ENCODE measurements at regions not wholly inside any gene's neighbourhood (a gene's known extent, or its start where the extent isn't known, plus 50 kb on each side); places are given as distances from the start of the nearest gene placed in this dataset.
A peak's percentile ranks its signal among the peaks of the same experiment; 100 is the strongest.

DNA sequence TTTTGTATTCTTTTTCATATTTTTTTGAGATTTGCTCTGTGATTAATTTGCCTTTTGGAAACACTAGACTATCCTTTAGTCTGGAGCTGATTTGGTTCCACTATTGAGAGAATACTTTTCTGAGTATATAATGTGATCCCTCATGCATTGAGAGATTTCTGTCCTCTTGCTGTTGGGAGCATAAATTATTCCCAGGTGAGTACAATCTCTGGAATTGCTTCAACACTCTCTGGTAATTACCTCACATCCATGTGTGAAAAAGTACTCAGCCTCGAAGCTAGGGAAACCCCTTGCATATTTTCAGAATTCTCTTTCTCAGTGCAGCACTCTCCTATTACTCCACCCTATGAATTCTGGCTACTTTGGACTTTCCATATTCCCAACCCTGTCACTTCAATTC lies 550.0 kb downstream of the RAPGEF2 start:
- no peaks in the 10 kb centered on the region for H4K20me1 ChIP-seq (ENCODE audit: insufficient read depth, low read length)
- H3K4me3 Mint-ChIP-seq (ENCODE audit: unreplicated experiment): no peak overlapping the region
- no peaks in the 10 kb centered on the region for H3K27me3 ChIP-seq (ENCODE audit: insufficient read depth, low read length)
- H3K27ac Mint-ChIP-seq (ENCODE audit: unreplicated experiment): no peak overlapping the region
- DNase-seq (ENCODE audit: low read depth) (no peak), FAIRE-seq (no peak)
- peaks cover 7% of the 10 kb centered on the region for H3K9me3 Mint-ChIP-seq (ENCODE audit: unreplicated experiment)
- no peaks in the 10 kb centered on the region for H3K36me3 ChIP-seq (ENCODE audit: insufficient read depth, low read length)
- no peaks in the 10 kb centered on the region for H3K27me3 Mint-ChIP-seq (ENCODE audit: low read depth, unreplicated experiment)
- H3K9ac ChIP-seq (ENCODE audit: low read length): no peak overlapping the region
- H3K4me1 ChIP-seq (ENCODE audit: insufficient read depth, low read length): peaks cover 5% of the 10 kb centered on the region
- no peak overlapping the region for H3K4me2 ChIP-seq (ENCODE audit: low read length)
- no peak for TF ChIP-seq EZH2 (IDR thresholded peaks at IDR 0.05; ENCODE audit: insufficient read depth, low read length)
- TF ChIP-seq, protein P1, sequence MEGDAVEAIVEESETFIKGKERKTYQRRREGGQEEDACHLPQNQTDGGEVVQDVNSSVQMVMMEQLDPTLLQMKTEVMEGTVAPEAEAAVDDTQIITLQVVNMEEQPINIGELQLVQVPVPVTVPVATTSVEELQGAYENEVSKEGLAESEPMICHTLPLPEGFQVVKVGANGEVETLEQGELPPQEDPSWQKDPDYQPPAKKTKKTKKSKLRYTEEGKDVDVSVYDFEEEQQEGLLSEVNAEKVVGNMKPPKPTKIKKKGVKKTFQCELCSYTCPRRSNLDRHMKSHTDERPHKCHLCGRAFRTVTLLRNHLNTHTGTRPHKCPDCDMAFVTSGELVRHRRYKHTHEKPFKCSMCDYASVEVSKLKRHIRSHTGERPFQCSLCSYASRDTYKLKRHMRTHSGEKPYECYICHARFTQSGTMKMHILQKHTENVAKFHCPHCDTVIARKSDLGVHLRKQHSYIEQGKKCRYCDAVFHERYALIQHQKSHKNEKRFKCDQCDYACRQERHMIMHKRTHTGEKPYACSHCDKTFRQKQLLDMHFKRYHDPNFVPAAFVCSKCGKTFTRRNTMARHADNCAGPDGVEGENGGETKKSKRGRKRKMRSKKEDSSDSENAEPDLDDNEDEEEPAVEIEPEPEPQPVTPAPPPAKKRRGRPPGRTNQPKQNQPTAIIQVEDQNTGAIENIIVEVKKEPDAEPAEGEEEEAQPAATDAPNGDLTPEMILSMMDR (IDR thresholded peaks at IDR 0.05; ENCODE audit: insufficient read depth, low read depth, low read length): no peak
- no peak overlapping the region for H3K4me3 ChIP-seq (ENCODE audit: insufficient read depth, low read depth, low read length)
- peaks cover 3% of the 10 kb centered on the region for H3K9me3 ChIP-seq (ENCODE audit: insufficient read depth, low read depth, low read length)
- H3K4me1 Mint-ChIP-seq (ENCODE audit: low read depth, unreplicated experiment): no peaks in the 10 kb centered on the region
- peaks cover 1% of the 10 kb centered on the region for H3K36me3 Mint-ChIP-seq (ENCODE audit: low read depth, unreplicated experiment)
- no peak overlapping the region for H3K27ac ChIP-seq (ENCODE audit: low read depth, low read length)
- H3K79me2 ChIP-seq (ENCODE audit: insufficient read depth, low read length): no peaks in the 10 kb centered on the region
- no peak overlapping the region for H2AFZ ChIP-seq (ENCODE audit: low read depth, low read length)

- no peaks in the 10 kb centered on the region for H3K36me3 ChIP-seq (ENCODE audit: insufficient read depth, low read length)
- no peak overlapping the region for H3K4me2 ChIP-seq (ENCODE audit: low read length)
- Mint-ChIP-seq H3K27me3 (ENCODE audit: low read depth, unreplicated experiment) (no peaks in the 10 kb centered on the region), H3K4me1 (ENCODE audit: low read depth, unreplicated experiment) (no peaks in the 10 kb centered on the region), H3K4me3 (ENCODE audit: unreplicated experiment) (no peak overlapping the region), H3K27ac (ENCODE audit: unreplicated experiment) (peak overlapping the region; percentile 12), H3K36me3 (ENCODE audit: low read depth, unreplicated experiment) (peaks cover 1% of the 10 kb centered on the region), H3K9me3 (ENCODE audit: unreplicated experiment) (peaks cover 3% of the 10 kb centered on the region)
- DNase-seq (ENCODE audit: low read depth) (peak; percentile 99), FAIRE-seq (no peak)
- no peak overlapping the region for H2AFZ ChIP-seq (ENCODE audit: low read depth, low read length)
- H3K4me3 ChIP-seq (ENCODE audit: insufficient read depth, low read depth, low read length): no peak overlapping the region
- H3K27ac ChIP-seq (ENCODE audit: low read depth, low read length): peak overlapping the region; percentile 27
- H3K4me1 ChIP-seq (ENCODE audit: insufficient read depth, low read length): peaks cover 5% of the 10 kb centered on the region
- no peaks in the 10 kb centered on the region for H4K20me1 ChIP-seq (ENCODE audit: insufficient read depth, low read length)
- no peaks in the 10 kb centered on the region for H3K79me2 ChIP-seq (ENCODE audit: insufficient read depth, low read length)
- no peak for TF ChIP-seq EZH2 (IDR thresholded peaks at IDR 0.05; ENCODE audit: insufficient read depth, low read length)
- TF ChIP-seq, protein P1 (IDR thresholded peaks at IDR 0.05; ENCODE audit: insufficient read depth, low read depth, low read length): no peak
- H3K27me3 ChIP-seq (ENCODE audit: insufficient read depth, low read length): no peaks in the 10 kb centered on the region
- peaks cover 3% of the 10 kb centered on the region for H3K9me3 ChIP-seq (ENCODE audit: insufficient read depth, low read depth, low read length)
- no peak overlapping the region for H3K9ac ChIP-seq (ENCODE audit: low read length)
Observed at GRCh38 chr4:159655547-159655946, 552.7 kb downstream of the RAPGEF2 start.

DNA sequence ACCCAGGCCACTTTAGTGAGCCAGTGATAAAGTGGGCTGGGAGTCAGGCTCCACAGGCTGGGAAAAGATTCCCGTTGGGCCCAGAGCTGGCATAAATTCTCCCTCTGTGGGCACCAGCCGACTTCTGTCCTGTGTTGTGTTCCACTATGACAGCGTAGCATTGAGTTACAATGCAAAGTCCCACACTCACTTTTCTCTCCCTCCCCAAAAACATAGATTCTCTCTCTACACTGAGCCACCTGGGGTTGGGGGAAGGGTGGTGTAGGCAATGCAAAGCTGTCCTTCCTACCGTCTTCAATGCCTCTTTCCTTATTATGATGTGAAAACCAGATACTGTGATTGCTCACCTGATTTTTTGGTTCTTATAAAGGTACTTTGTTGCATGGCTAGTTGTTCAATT lies 566.2 kb downstream of the RAPGEF2 start:
- Mint-ChIP-seq H3K9me3 (ENCODE audit: unreplicated experiment) (peaks cover under 1% of the 10 kb centered on the region), H3K4me3 (ENCODE audit: unreplicated experiment) (no peak overlapping the region), H3K4me1 (ENCODE audit: low read depth, unreplicated experiment) (peaks cover 2% of the 10 kb centered on the region), H3K36me3 (ENCODE audit: low read depth, unreplicated experiment) (no peaks in the 10 kb centered on the region), H3K27ac (ENCODE audit: unreplicated experiment) (no peak overlapping the region), H3K27me3 (ENCODE audit: low read depth, unreplicated experiment) (no peaks in the 10 kb centered on the region)
- Histone ChIP-seq H3K4me2 (ENCODE audit: low read length) (no peak overlapping the region), H3K36me3 (ENCODE audit: insufficient read depth, low read length) (no peaks in the 10 kb centered on the region), H3K27ac (ENCODE audit: low read depth, low read length) (no peak overlapping the region), H2AFZ (ENCODE audit: low read depth, low read length) (no peak overlapping the region), H3K9ac (ENCODE audit: low read length) (no peak overlapping the region), H4K20me1 (ENCODE audit: insufficient read depth, low read length) (no peaks in the 10 kb centered on the region), H3K9me3 (ENCODE audit: insufficient read depth, low read depth, low read length) (no peaks in the 10 kb centered on the region), H3K27me3 (ENCODE audit: insufficient read depth, low read length) (peaks cover 2% of the 10 kb centered on the region), H3K79me2 (ENCODE audit: insufficient read depth, low read length) (no peaks in the 10 kb centered on the region), H3K4me1 (ENCODE audit: insufficient read depth, low read length) (no peaks in the 10 kb centered on the region), H3K4me3 (ENCODE audit: insufficient read depth, low read depth, low read length) (no peak overlapping the region)
- no peak for DNase-seq (ENCODE audit: low read depth)
- no peak for FAIRE-seq
- TF ChIP-seq, protein P1 (IDR thresholded peaks at IDR 0.05; ENCODE audit: insufficient read depth, low read depth, low read length): no peak
- TF ChIP-seq EZH2 (IDR thresholded peaks at IDR 0.05; ENCODE audit: insufficient read depth, low read length): no peak
